Transverse colon (tissue), 4 donors: ENCODE measurements at regions not wholly inside any gene's neighbourhood (a gene's known extent, or its start where the extent isn't known, plus 50 kb on each side); places are given as distances from the start of the nearest gene placed in this dataset.

Source experiments
- EP300 ChIP-seq: sonication (generic); formaldehyde crosslinking; IDR thresholded peaks from one replicate; pipeline ENCODE4 v1.6.1; 2017; ENCODE audit warnings: antibody characterized with exemption, low read depth
- POLR2A ChIP-seq: fragments of 450-650 bp; IDR thresholded peaks from one replicate; pipeline ENCODE4 v1.6.1; 2016; ENCODE audit warnings: antibody characterized with exemption, mild to moderate bottlenecking, moderate library complexity
- POLR2AphosphoS5 ChIP-seq, 3 donors: sonication (generic); formaldehyde crosslinking; IDR thresholded peaks; one replicate each; pipeline ENCODE4 v1.6.1; 2016; ENCODE audit warnings: antibody characterized with exemption in 3 of 3
- TF ChIP-seq, protein P1 (sequence below), 5 experiments: fragments of 200-600 bp in 3 of 5; fragments of 450-650 bp in 2 of 5; sonication (generic) in 3 of 5; IDR thresholded peaks; 1 replicate in 2 of 5; 2 replicates in 3 of 5; pipeline ENCODE4 v1.5.1; 2016 to 2017; ENCODE audit warnings: antibody characterized with exemption in 5 of 5, inconsistent platforms in 3 of 5, mild to moderate bottlenecking in 2 of 5, moderate library complexity in 1 of 5

DNA sequence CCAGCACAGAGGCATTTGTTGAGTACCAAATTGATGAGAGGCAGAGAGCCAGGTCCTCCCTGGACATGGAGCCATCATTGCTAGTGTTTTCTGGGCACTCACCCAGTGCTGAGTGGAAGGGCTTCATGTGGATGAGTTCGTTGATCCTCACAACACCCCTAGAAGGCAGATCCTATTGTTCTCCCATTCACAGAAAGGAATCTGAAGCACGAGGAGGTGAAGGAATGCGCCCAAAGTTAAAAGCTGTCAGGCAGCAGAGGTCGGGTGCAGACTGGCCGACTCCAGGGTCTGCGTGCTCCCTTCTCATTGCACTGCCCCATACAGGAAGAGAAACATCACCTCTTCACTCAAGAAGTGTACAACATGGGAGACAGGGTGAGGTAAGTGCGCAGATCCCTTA lies 153.5 kb upstream of the TNPO1 start:
- TF ChIP-seq, protein P1, sequence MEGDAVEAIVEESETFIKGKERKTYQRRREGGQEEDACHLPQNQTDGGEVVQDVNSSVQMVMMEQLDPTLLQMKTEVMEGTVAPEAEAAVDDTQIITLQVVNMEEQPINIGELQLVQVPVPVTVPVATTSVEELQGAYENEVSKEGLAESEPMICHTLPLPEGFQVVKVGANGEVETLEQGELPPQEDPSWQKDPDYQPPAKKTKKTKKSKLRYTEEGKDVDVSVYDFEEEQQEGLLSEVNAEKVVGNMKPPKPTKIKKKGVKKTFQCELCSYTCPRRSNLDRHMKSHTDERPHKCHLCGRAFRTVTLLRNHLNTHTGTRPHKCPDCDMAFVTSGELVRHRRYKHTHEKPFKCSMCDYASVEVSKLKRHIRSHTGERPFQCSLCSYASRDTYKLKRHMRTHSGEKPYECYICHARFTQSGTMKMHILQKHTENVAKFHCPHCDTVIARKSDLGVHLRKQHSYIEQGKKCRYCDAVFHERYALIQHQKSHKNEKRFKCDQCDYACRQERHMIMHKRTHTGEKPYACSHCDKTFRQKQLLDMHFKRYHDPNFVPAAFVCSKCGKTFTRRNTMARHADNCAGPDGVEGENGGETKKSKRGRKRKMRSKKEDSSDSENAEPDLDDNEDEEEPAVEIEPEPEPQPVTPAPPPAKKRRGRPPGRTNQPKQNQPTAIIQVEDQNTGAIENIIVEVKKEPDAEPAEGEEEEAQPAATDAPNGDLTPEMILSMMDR (IDR thresholded peaks at IDR 0.05) = no peak
- no peak for TF ChIP-seq POLR2A
- TF ChIP-seq EP300 = no peak
- TF ChIP-seq POLR2AphosphoS5 (IDR thresholded peaks at IDR 0.05) = no peak
